ENCODE measurements at regions not wholly inside any gene's neighbourhood (a gene's known extent, or its start where the extent isn't known, plus 50 kb on each side); places are given as distances from the start of the nearest gene placed in this dataset.

GRCh38 chr7:24019841-24020240 is 264.1 kb upstream of the NPY start:
- WGBS (ENCODE audit: low lambda C conversion rate): 72% methylated on average over 5 of the region's 5 CpGs
- TF ChIP-seq GABPA (IDR thresholded peaks at IDR 0.05; ENCODE audit: low read depth): no peak
- no peak for TF ChIP-seq REST (IDR thresholded peaks at IDR 0.05; ENCODE audit: low read depth, low read length)
- TF ChIP-seq EZH2phosphoT487 (IDR thresholded peaks at IDR 0.05; ENCODE audit: borderline replicate concordance, low read depth): no peak
- no peak for TF ChIP-seq RAD21 (IDR thresholded peaks at IDR 0.05; ENCODE audit: low read length)
- TF ChIP-seq USF1 (IDR thresholded peaks at IDR 0.05; ENCODE audit: borderline replicate concordance, low read depth): no peak
- TF ChIP-seq ELF1 (IDR thresholded peaks at IDR 0.05): no peak

GRCh38 chr7:24024276-24025068 is 259.5 kb upstream of the NPY start:
- peak; percentile 3 for DNase-seq

More at GRCh38 chr7:24019841-24020240, 264.1 kb upstream of the NPY start:
- Histone ChIP-seq H2AFZ (ENCODE audit: low read depth) (no peak overlapping the region), H3K27ac (ENCODE audit: low read depth in 2 of 2, low read length in 1 of 2) (no peak overlapping the region), H3K79me2 (ENCODE audit: insufficient read depth) (no peaks in the 10 kb centered on the region), H3K9me3 (no peaks in the 10 kb centered on the region), H3K4me1 (ENCODE audit: control insufficient read depth in 1 of 2, insufficient read depth in 2 of 2, low read depth in 1 of 2, low read length in 1 of 2) (peaks cover 0 to 4% of the 10 kb centered on the region in 2 experiments; a peak in 3 of 4 replicates), H3K4me3 (ENCODE audit: low read depth in 2 of 2, low read length in 1 of 2) (no peak overlapping the region), H3K36me3 (replicated peaks in 1 of 2; ENCODE audit: control insufficient read depth in 1 of 2, insufficient read depth in 2 of 2, low read length in 1 of 2) (no peaks in the 10 kb centered on the region), H3K9ac (no peak overlapping the region), H3F3A (replicated peaks; ENCODE audit: insufficient read depth) (no peaks in the 10 kb centered on the region), H3K4me2 (no peak overlapping the region), H3K27me3 (ENCODE audit: insufficient read depth) (no peaks in the 10 kb centered on the region), H3K9me2 (no peaks in the 10 kb centered on the region), H4K20me1 (ENCODE audit: insufficient read depth) (no peaks in the 10 kb centered on the region)
- CTCF ChIA-PET: interaction anchor here (1.5 kb wide), 1 partner anchor 19 kb away, joined by 3 read pairs; no protein-coding TSS in a partner anchor
- POLR2A ChIA-PET: no interaction called here
- DNase-seq: no peak

More at GRCh38 chr7:24024276-24025068, 259.5 kb upstream of the NPY start:
- Histone ChIP-seq H3K27me3 (ENCODE audit: insufficient read depth) (no peaks in the 10 kb centered on the region), H2AFZ (ENCODE audit: low read depth) (no peak overlapping the region), H3K9me2 (no peaks in the 10 kb centered on the region), H3K27ac (ENCODE audit: low read depth in 2 of 2, low read length in 1 of 2) (no peak overlapping the region; a peak in 1 of 4 replicates), H3K9me3 (no peaks in the 10 kb centered on the region), H3K79me2 (ENCODE audit: insufficient read depth) (no peaks in the 10 kb centered on the region), H3K9ac (no peak overlapping the region), H3K36me3 (replicated peaks in 1 of 2; ENCODE audit: control insufficient read depth in 1 of 2, insufficient read depth in 2 of 2, low read length in 1 of 2) (no peaks in the 10 kb centered on the region), H3K4me1 (ENCODE audit: control insufficient read depth in 1 of 2, insufficient read depth in 2 of 2, low read depth in 1 of 2, low read length in 1 of 2) (peaks cover 0 to 4% of the 10 kb centered on the region in 2 experiments; a peak in 3 of 4 replicates), H3K4me3 (ENCODE audit: low read depth in 2 of 2, low read length in 1 of 2) (no peak overlapping the region), H3F3A (replicated peaks; ENCODE audit: insufficient read depth) (no peaks in the 10 kb centered on the region), H3K4me2 (no peak overlapping the region), H4K20me1 (ENCODE audit: insufficient read depth) (no peaks in the 10 kb centered on the region)
- ChIA-PET CTCF (interaction anchor here (1.0 kb wide), 1 partner anchor 24 kb away, joined by 3 read pairs; no protein-coding TSS in a partner anchor), POLR2A (no interaction called here)
- 55% methylated on average over 6 of the region's 6 CpGs for whole genome bisulfite sequencing (ENCODE audit: low lambda C conversion rate)
- TF ChIP-seq EP300 (IDR thresholded peaks at IDR 0.05; ENCODE audit: borderline replicate concordance in 1 of 2, low read depth in 1 of 2, low read length in 1 of 2): no peak
- no peak for TF ChIP-seq NFIC (IDR thresholded peaks at IDR 0.05; ENCODE audit: borderline replicate concordance)
- TF ChIP-seq FOXM1 (IDR thresholded peaks at IDR 0.05; ENCODE audit: low read depth): no peak
- TF ChIP-seq NRF1 (IDR thresholded peaks at IDR 0.05; ENCODE audit: low read depth, low read length): no peak
- no peak for TF ChIP-seq TCF12 (IDR thresholded peaks at IDR 0.05)
- TF ChIP-seq MEF2A (IDR thresholded peaks at IDR 0.05; ENCODE audit: borderline replicate concordance, low read depth): no peak
- no peak for TF ChIP-seq SMC3 (IDR thresholded peaks at IDR 0.05; ENCODE audit: low read depth, low read length)
- TF ChIP-seq CHD2 (IDR thresholded peaks at IDR 0.05; ENCODE audit: low read length, partially characterized antibody): no peak
- no peak for TF ChIP-seq RCOR1 (IDR thresholded peaks at IDR 0.05; ENCODE audit: low read length)

All from SK-N-SH (cell line).